HEK293 (cell line): ENCODE measurements at regions not wholly inside any gene's neighbourhood (a gene's known extent, or its start where the extent isn't known, plus 50 kb on each side); places are given as distances from the start of the nearest gene placed in this dataset.

Experiments
- CTCF ChIA-PET: fragments of 350-600 bp; formaldehyde crosslinking; extraction: SDS; loops from one replicate; lab custom pipeline; 2021; ENCODE audit warnings: antibody characterized with exemption; lab: Yijun Ruan, JAX
- POLR2A ChIA-PET: fragments of 300-600 bp; formaldehyde crosslinking; extraction: SDS; loops from one replicate; lab custom pipeline; 2020; ENCODE audit warnings: antibody characterized with exemption, inconsistent platforms; lab: Yijun Ruan, JAX
- H3K27ac ChIP-seq: fragments of 200-500 bp; sonication (Bioruptor generic); 2 replicates; pipeline ENCODE4 v1.5.1; 2014; ENCODE audit warnings: low read depth, low read length, control low read depth, inconsistent platforms; ENCODE audit errors: extremely low read depth
- H3K36me3 ChIP-seq, 2 experiments: fragments of 200-500 bp in 1 of 2; sonication (Bioruptor generic) in 1 of 2; 1 replicate in 1 of 2; 2 replicates in 1 of 2; pipeline ENCODE4 v1.5.1; 2014 to 2017; ENCODE audit warnings: inconsistent platforms in 2 of 2, low read length in 2 of 2; ENCODE audit not compliant: control insufficient read depth in 2 of 2, insufficient read depth in 1 of 2
- H3K4me1 ChIP-seq: fragments of 200-500 bp; sonication (Bioruptor generic); 2 replicates; pipeline ENCODE4 v1.5.1; 2014; ENCODE audit warnings: mild to moderate bottlenecking, low read length, inconsistent platforms; ENCODE audit not compliant: control insufficient read depth, insufficient read depth
- H3K4me3 ChIP-seq: 2 replicates; pipeline ENCODE4 v1.5.1; 2011; ENCODE audit warnings: low read depth, mild to moderate bottlenecking, control low read depth, low read length, moderate library complexity
- H3K9me3 ChIP-seq: fragments of 200-500 bp; sonication (Bioruptor generic); 2 replicates; pipeline ENCODE4 v1.5.1; 2014; ENCODE audit warnings: low read depth, low read length, inconsistent platforms; ENCODE audit not compliant: control insufficient read depth, insufficient read depth
- BCL11B ChIP-seq: fragments of 450-650 bp; formaldehyde crosslinking; IDR thresholded peaks from 2 replicates; pipeline ENCODE4 v1.5.1; 2016; ENCODE audit warnings: low read depth, missing biosample characterization, missing genetic modification characterization
- GLI2 ChIP-seq: fragments of 450-650 bp; formaldehyde crosslinking; IDR thresholded peaks from 2 replicates; pipeline ENCODE4; 2017; ENCODE audit warnings: missing biosample characterization, missing genetic modification characterization, low read depth, borderline replicate concordance
- IKZF3 ChIP-seq: fragments of 450-650 bp; IDR thresholded peaks from 2 replicates; pipeline ENCODE4 v1.5.0; 2018; ENCODE audit warnings: missing biosample characterization, mild to moderate bottlenecking, missing genetic modification characterization, moderate library complexity
- MZF1 ChIP-seq: fragments of 450-650 bp; formaldehyde crosslinking; IDR thresholded peaks from 2 replicates; pipeline ENCODE4 v1.5.1; 2017; ENCODE audit warnings: missing biosample characterization, missing genetic modification characterization, borderline replicate concordance
- OSR2 ChIP-seq: fragments of 450-650 bp; formaldehyde crosslinking; IDR thresholded peaks from 2 replicates; pipeline ENCODE4 v1.5.1; 2016; ENCODE audit warnings: missing biosample characterization, missing genetic modification characterization
- PRDM6 ChIP-seq: fragments of 450-650 bp; formaldehyde crosslinking; IDR thresholded peaks from 2 replicates; pipeline ENCODE4 v1.5.1; 2017; ENCODE audit warnings: missing biosample characterization, missing genetic modification characterization
- SCRT1 ChIP-seq: fragments of 450-650 bp; formaldehyde crosslinking; IDR thresholded peaks from 2 replicates; pipeline ENCODE4 v1.5.1; 2016; ENCODE audit warnings: missing biosample characterization, missing genetic modification characterization, borderline replicate concordance
- SP7 ChIP-seq: fragments of 450-650 bp; formaldehyde crosslinking; IDR thresholded peaks from 2 replicates; pipeline ENCODE4 v1.5.1; 2016; ENCODE audit warnings: missing biosample characterization, missing genetic modification characterization
- TCF7L2 ChIP-seq: IDR thresholded peaks from 2 replicates; pipeline ENCODE4 v1.6.1; 2011; ENCODE audit warnings: low read depth, mild to moderate bottlenecking, inconsistent platforms, low read length, moderate library complexity, borderline replicate concordance
- ZEB2 ChIP-seq: fragments of 450-650 bp; formaldehyde crosslinking; IDR thresholded peaks from 2 replicates; pipeline ENCODE4 v1.5.1; 2016; ENCODE audit warnings: missing biosample characterization, missing genetic modification characterization
- ZFHX2 ChIP-seq: fragments of 450-650 bp; formaldehyde crosslinking; conservative IDR thresholded peaks from 2 replicates; pipeline ENCODE4 v1.5.1; 2016; ENCODE audit warnings: missing biosample characterization, missing genetic modification characterization
- ZNF10 ChIP-seq: fragments of 450-650 bp; formaldehyde crosslinking; IDR thresholded peaks from 2 replicates; pipeline ENCODE4 v1.5.1; 2017; ENCODE audit warnings: missing biosample characterization, missing genetic modification characterization
- ZNF311 ChIP-seq: fragments of 450-650 bp; formaldehyde crosslinking; IDR thresholded peaks from 2 replicates; pipeline ENCODE4 v1.5.1; 2017; ENCODE audit warnings: missing biosample characterization, missing genetic modification characterization, borderline replicate concordance
- ZNF394 ChIP-seq: fragments of 450-650 bp; formaldehyde crosslinking; IDR thresholded peaks from 2 replicates; pipeline ENCODE4 v1.5.1; 2016; ENCODE audit warnings: missing biosample characterization, missing genetic modification characterization, mild to moderate bottlenecking, moderate library complexity, borderline replicate concordance
- ZNF416 ChIP-seq: fragments of 450-650 bp; formaldehyde crosslinking; IDR thresholded peaks from 2 replicates; pipeline ENCODE4 v1.5.1; 2016; ENCODE audit warnings: missing biosample characterization, missing genetic modification characterization
- ZNF629 ChIP-seq: fragments of 450-650 bp; formaldehyde crosslinking; IDR thresholded peaks from 2 replicates; pipeline ENCODE4 v1.5.1; 2017; ENCODE audit warnings: missing biosample characterization, missing genetic modification characterization
- ZNF670 ChIP-seq: fragments of 450-650 bp; formaldehyde crosslinking; IDR thresholded peaks from 2 replicates; pipeline ENCODE4 v1.5.1; 2016; ENCODE audit warnings: missing biosample characterization, missing genetic modification characterization, low read depth
- ZNF707 ChIP-seq: fragments of 450-650 bp; formaldehyde crosslinking; IDR thresholded peaks from 2 replicates; pipeline ENCODE4 v1.5.1; 2016; ENCODE audit warnings: missing biosample characterization, missing genetic modification characterization
- TF ChIP-seq, protein P1 (sequence below): fragments of 450-650 bp; formaldehyde crosslinking; IDR thresholded peaks from 2 replicates; pipeline ENCODE4 v1.5.1; 2016; ENCODE audit warnings: missing biosample characterization, missing genetic modification characterization, borderline replicate concordance

DNA sequence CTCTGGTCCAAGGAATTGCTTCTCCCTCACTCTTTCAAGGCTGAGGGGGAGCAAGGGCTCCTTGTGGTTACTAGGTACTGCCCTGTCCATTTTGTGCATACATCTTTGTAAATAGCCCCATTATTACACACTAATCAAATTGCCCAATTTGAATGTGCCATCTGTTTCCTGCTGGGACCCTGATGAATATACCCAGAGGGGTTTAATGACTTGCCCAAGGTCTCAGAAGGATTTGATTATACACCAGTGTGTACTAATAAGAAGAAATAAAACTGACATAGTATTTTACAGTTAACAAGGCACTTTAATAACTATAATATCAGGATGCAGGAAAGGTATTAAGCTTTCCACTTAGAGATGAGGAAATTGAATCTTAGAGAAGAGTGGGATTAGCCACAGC lies 64.6 kb upstream of the PTPRJ start (continued):
- TF ChIP-seq, protein P1, sequence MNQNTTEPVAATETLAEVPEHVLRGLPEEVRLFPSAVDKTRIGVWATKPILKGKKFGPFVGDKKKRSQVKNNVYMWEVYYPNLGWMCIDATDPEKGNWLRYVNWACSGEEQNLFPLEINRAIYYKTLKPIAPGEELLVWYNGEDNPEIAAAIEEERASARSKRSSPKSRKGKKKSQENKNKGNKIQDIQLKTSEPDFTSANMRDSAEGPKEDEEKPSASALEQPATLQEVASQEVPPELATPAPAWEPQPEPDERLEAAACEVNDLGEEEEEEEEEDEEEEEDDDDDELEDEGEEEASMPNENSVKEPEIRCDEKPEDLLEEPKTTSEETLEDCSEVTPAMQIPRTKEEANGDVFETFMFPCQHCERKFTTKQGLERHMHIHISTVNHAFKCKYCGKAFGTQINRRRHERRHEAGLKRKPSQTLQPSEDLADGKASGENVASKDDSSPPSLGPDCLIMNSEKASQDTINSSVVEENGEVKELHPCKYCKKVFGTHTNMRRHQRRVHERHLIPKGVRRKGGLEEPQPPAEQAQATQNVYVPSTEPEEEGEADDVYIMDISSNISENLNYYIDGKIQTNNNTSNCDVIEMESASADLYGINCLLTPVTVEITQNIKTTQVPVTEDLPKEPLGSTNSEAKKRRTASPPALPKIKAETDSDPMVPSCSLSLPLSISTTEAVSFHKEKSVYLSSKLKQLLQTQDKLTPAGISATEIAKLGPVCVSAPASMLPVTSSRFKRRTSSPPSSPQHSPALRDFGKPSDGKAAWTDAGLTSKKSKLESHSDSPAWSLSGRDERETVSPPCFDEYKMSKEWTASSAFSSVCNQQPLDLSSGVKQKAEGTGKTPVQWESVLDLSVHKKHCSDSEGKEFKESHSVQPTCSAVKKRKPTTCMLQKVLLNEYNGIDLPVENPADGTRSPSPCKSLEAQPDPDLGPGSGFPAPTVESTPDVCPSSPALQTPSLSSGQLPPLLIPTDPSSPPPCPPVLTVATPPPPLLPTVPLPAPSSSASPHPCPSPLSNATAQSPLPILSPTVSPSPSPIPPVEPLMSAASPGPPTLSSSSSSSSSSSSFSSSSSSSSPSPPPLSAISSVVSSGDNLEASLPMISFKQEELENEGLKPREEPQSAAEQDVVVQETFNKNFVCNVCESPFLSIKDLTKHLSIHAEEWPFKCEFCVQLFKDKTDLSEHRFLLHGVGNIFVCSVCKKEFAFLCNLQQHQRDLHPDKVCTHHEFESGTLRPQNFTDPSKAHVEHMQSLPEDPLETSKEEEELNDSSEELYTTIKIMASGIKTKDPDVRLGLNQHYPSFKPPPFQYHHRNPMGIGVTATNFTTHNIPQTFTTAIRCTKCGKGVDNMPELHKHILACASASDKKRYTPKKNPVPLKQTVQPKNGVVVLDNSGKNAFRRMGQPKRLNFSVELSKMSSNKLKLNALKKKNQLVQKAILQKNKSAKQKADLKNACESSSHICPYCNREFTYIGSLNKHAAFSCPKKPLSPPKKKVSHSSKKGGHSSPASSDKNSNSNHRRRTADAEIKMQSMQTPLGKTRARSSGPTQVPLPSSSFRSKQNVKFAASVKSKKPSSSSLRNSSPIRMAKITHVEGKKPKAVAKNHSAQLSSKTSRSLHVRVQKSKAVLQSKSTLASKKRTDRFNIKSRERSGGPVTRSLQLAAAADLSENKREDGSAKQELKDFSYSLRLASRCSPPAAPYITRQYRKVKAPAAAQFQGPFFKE (tag by site-specific recombination): no peak
- TF ChIP-seq ZNF629 (no peak), ZFHX2 (tag by site-specific recombination) (no peak), ZNF670 (tag by site-specific recombination) (no peak), ZNF311 (no peak), SCRT1 (no peak), SP7 (tag by site-specific recombination) (no peak), ZNF416 (tag by site-specific recombination) (no peak), GLI2 (tag by site-specific recombination) (no peak)
- TF ChIP-seq, all 188 proteins: peak for 0

- Histone ChIP-seq H3K27ac (no peak overlapping the region), H3K36me3 (no peaks in the 10 kb centered on the region), H3K4me3 (no peak overlapping the region), H3K9me3 (no peaks in the 10 kb centered on the region), H3K4me1 (no peaks in the 10 kb centered on the region; the same call in 1 of the 2 replicates)
- ChIA-PET CTCF (no interaction called here), POLR2A (no interaction called here)
- no peak for TF ChIP-seq ZNF10 (tag by site-specific recombination)
- TF ChIP-seq TCF7L2: peak; percentile 23; the same call in 1 of the 2 replicates
Measured at GRCh38 chr11:47915374-47915773, 65.0 kb upstream of the PTPRJ start.

GRCh38 chr11:47914743-47915142 lies 65.6 kb upstream of the PTPRJ start:
- Histone ChIP-seq H3K36me3 (no peaks in the 10 kb centered on the region), H3K4me1 (no peaks in the 10 kb centered on the region; the same call in 1 of the 2 replicates), H3K27ac (no peak overlapping the region), H3K9me3 (no peaks in the 10 kb centered on the region), H3K4me3 (no peak overlapping the region)
- TF ChIP-seq ZNF707: no peak
- no peak for TF ChIP-seq ZNF394 (tag by site-specific recombination)
- TF ChIP-seq ZEB2 (tag by site-specific recombination): peak; percentile 20; the same call in 1 of the 2 replicates
- TF ChIP-seq SP7 (tag by site-specific recombination): 0 out of 2 replicates have a peak, but pooled peaks have one; percentile 33
- peak; percentile 31; the same call in 1 of the 2 replicates for TF ChIP-seq IKZF3 (tag by site-specific recombination)
- TF ChIP-seq MZF1 (tag by site-specific recombination): peak; percentile 86
- TF ChIP-seq ZFHX2 (tag by site-specific recombination): peak; percentile 31; the same call in 1 of the 2 replicates
- peak; percentile 22; the same call in 1 of the 2 replicates for TF ChIP-seq OSR2
- TF ChIP-seq PRDM6 (tag by site-specific recombination): peak; percentile 59
- TF ChIP-seq BCL11B: no peak
- ChIA-PET POLR2A (no interaction called here), CTCF (no interaction called here)
